Osteoblast (primary cell): ENCODE measurements at regions not wholly inside any gene's neighbourhood (a gene's known extent, or its start where the extent isn't known, plus 50 kb on each side); places are given as distances from the start of the nearest gene placed in this dataset.

Experiments used
- DNase-seq: peaks from one replicate; pipeline ENCODE4 v3.0.0; 2011; ENCODE audit warnings: low spot score, mixed read lengths; ENCODE audit not compliant: insufficient read length; ENCODE audit errors: missing footprints
- H2AFZ ChIP-seq: 2 replicates; pipeline ENCODE4 v1.6.0; 2011; ENCODE audit warnings: mild to moderate bottlenecking, low read length
- H3K27ac ChIP-seq: 2 replicates; pipeline ENCODE4 v1.5.1; 2011; ENCODE audit warnings: mild to moderate bottlenecking, low read depth, low read length, moderate library complexity
- H3K27me3 ChIP-seq: 2 replicates; pipeline ENCODE4 v1.6.0; 2012; ENCODE audit warnings: mild to moderate bottlenecking, control low read depth, inconsistent platforms, low read length, moderate library complexity; ENCODE audit not compliant: insufficient read depth
- H3K36me3 ChIP-seq: 2 replicates; pipeline ENCODE4 v1.5.1; 2011; ENCODE audit warnings: mild to moderate bottlenecking, low read length, control low read depth, moderate library complexity; ENCODE audit not compliant: insufficient read depth
- H3K4me1 ChIP-seq: 2 replicates; pipeline ENCODE4 v1.5.1; 2011; ENCODE audit warnings: mild to moderate bottlenecking, low read length, control low read depth, moderate library complexity; ENCODE audit not compliant: insufficient read depth
- H3K4me2 ChIP-seq: 2 replicates; pipeline ENCODE4 v1.6.0; 2011; ENCODE audit warnings: mild to moderate bottlenecking, low read length; ENCODE audit not compliant: insufficient read depth
- H3K4me3 ChIP-seq: fragments of 200-600 bp; sonication (generic); 3 replicates; pipeline ENCODE4 v1.5.1; 2012; ENCODE audit warnings: mild to moderate bottlenecking, low read length, inconsistent platforms; ENCODE audit not compliant: insufficient read depth
- H3K79me2 ChIP-seq: 2 replicates; pipeline ENCODE4 v1.6.0; 2012; ENCODE audit warnings: mild to moderate bottlenecking, low read length, control low read depth, inconsistent platforms; ENCODE audit not compliant: insufficient read depth
- H3K9me3 ChIP-seq: 2 replicates; pipeline ENCODE4 v1.5.1; 2011; ENCODE audit warnings: low read depth, low read length, control low read depth
- H4K20me1 ChIP-seq: 2 replicates; pipeline ENCODE4 v1.6.0; 2012; ENCODE audit warnings: mild to moderate bottlenecking, low read length, control low read depth; ENCODE audit not compliant: insufficient read depth
- CTCF ChIP-seq: IDR thresholded peaks from 2 replicates; pipeline ENCODE4 v1.5.1; 2011; ENCODE audit warnings: mild to moderate bottlenecking, low read depth, low read length, moderate library complexity; ENCODE audit errors: extremely low read depth

- Histone ChIP-seq H3K27me3 (no peaks in the 10 kb centered on the region), H2AFZ (no peak overlapping the region), H3K4me3 (no peak overlapping the region), H4K20me1 (no peaks in the 10 kb centered on the region), H3K4me1 (no peaks in the 10 kb centered on the region), H3K9me3 (no peaks in the 10 kb centered on the region), H3K36me3 (no peaks in the 10 kb centered on the region), H3K79me2 (no peaks in the 10 kb centered on the region), H3K4me2 (no peak overlapping the region), H3K27ac (no peak overlapping the region)
- TF ChIP-seq CTCF: no peak
- DNase-seq: no peak
These were observed 58.6 kb upstream of the ZPBP start for GRCh38 chr7:50151661-50152060.

DNA sequence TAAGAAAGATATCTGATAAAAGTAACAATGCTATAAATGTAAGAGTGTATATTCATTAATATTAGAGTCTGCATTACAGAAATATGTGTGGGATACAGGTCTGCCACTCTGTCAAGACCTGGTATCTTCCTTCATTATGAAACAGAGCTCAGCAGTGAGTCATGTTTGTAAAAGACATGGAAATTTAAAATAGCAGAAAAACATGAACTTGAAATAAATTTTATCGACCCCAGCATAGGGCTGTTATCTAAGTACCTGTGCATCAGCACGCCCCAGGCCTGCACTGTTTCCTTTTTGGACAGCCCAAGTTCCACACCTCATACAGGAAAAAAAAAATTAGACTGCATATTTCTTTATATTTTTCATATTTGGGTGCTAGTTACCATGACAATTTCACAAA lies 58.0 kb upstream of the ZPBP start:
- no peak for TF ChIP-seq CTCF
- Histone ChIP-seq H4K20me1 (no peaks in the 10 kb centered on the region), H3K4me1 (no peaks in the 10 kb centered on the region), H3K4me2 (no peak overlapping the region), H3K27me3 (no peaks in the 10 kb centered on the region), H3K36me3 (no peaks in the 10 kb centered on the region), H3K9me3 (no peaks in the 10 kb centered on the region), H2AFZ (no peak overlapping the region), H3K79me2 (no peaks in the 10 kb centered on the region), H3K27ac (no peak overlapping the region), H3K4me3 (no peak overlapping the region)
- DNase-seq: no peak

- no peak for DNase-seq
- Histone ChIP-seq H4K20me1 (no peaks in the 10 kb centered on the region), H3K4me1 (no peaks in the 10 kb centered on the region), H3K9me3 (no peaks in the 10 kb centered on the region), H3K27me3 (no peaks in the 10 kb centered on the region), H2AFZ (no peak overlapping the region), H3K27ac (no peak overlapping the region), H3K79me2 (no peaks in the 10 kb centered on the region), H3K4me2 (no peak overlapping the region), H3K36me3 (no peaks in the 10 kb centered on the region), H3K4me3 (no peak overlapping the region)
- no peak for TF ChIP-seq CTCF
These were observed 56.3 kb upstream of the ZPBP start for GRCh38 chr7:50149369-50149768.

DNA sequence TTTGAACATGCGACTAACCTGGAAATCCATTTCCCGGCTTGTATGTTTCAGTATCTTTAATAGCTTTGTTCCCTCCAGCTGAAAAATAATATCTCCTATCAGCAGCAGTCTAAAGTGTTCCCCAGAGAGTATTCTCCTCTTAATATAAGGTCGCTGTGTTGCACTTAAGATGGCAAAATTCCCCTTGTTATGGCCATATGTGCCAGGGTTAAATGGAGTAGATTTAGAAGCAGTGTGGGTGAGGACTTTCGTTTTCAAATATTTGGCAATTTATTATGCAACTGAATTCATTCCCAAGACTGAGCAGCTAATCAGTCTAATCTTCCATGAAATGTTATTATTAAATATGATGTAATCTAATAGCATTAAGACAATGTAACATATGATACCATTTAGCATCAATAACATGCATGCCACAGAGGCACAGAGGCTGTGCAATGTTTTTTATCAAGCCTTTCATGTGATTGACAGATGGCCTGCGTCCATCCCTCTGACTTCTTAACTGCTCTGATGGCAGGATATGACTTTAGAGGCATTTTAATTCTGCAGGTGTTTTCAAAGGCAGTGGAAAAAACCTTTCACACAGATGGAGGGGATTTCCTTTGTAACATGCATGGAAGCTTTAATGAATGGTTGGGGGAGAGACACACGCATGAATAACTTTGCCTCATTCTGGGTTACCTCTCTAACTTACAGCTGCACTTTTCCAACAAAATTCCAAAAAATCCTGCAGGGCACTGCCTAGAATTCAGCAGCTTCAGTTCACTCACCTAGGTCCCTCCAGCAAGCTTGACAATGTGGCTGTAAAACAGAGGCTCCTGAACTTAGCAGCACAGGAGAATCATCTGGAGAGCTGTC lies 55.1 kb upstream of the ZPBP start:
- DNase-seq: no peak
- no peaks in the 10 kb centered on the region for H3K27me3 ChIP-seq
- H3K4me1 ChIP-seq: no peaks in the 10 kb centered on the region
- H3K79me2 ChIP-seq: no peaks in the 10 kb centered on the region
- H2AFZ ChIP-seq: no peak overlapping the region
- no peaks in the 10 kb centered on the region for H4K20me1 ChIP-seq
- H3K4me3 ChIP-seq: no peak overlapping the region
- no peaks in the 10 kb centered on the region for H3K9me3 ChIP-seq
- TF ChIP-seq CTCF: no peak
- no peak overlapping the region for H3K4me2 ChIP-seq
- no peak overlapping the region for H3K27ac ChIP-seq
- no peaks in the 10 kb centered on the region for H3K36me3 ChIP-seq
